GM06990 (cell line): ENCODE measurements at regions not wholly inside any gene's neighbourhood (a gene's known extent, or its start where the extent isn't known, plus 50 kb on each side); places are given as distances from the start of the nearest gene placed in this dataset.
A peak's percentile ranks its signal among the peaks of the same experiment; 100 is the strongest.

ENCODE experiments used
- DNase-seq: peaks from one replicate; pipeline ENCODE4 v3.0.0-alpha.2; 2011; ENCODE audit not compliant: insufficient read length; ENCODE audit errors: extremely low read depth
- H3K27me3 ChIP-seq: replicated peaks from 2 replicates; pipeline ENCODE4 v1.6.0; 2011; ENCODE audit warnings: low read length; ENCODE audit not compliant: control insufficient read depth, insufficient read depth
- H3K36me3 ChIP-seq: 2 replicates; pipeline ENCODE4 v1.5.1; 2011; ENCODE audit warnings: low read length; ENCODE audit not compliant: control insufficient read depth, insufficient read depth
- H3K4me3 ChIP-seq: replicated peaks from 2 replicates; pipeline ENCODE4 v1.5.1; 2011; ENCODE audit warnings: low read depth, mild to moderate bottlenecking, control low read depth, low read length
- TF ChIP-seq, protein P1 (sequence below): IDR thresholded peaks from 2 replicates; pipeline ENCODE4 v1.5.1; 2011; ENCODE audit warnings: low read length, control low read depth, mild to moderate bottlenecking, inconsistent platforms; ENCODE audit not compliant: insufficient read depth, poor library complexity, severe bottlenecking

DNA sequence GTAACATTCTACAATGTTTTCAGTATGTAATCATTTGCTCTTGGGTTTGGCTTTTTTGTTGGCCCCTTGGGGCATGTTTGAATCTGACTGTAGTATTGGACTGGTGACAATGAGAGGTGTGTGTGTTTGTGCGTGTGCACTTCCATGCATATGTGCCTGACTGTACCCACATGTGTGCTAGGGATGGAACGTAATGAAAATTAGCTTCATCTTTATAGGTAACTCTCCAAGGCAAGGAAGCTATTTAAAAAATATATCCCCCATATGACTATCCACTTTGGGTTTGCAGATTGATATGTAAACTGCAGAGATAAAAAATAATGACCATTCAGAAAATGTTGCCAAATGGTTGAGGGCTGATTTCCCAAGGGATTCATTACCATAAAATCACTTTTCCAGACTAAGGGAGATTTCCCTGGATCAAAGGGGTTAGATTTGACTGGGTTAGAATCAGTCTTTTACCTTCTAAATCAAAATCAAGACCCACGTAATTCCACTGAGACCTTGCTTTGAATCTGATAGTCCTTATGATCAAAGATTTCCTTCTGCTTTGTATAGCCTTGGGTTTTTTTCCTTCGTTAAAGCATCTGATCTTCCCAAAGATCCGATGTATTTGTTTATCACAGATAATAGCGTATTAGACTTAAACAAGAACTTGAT is 189.7 kb downstream of the CENPF start:
- H3K36me3 ChIP-seq: no peaks in the 10 kb centered on the region
- no peak for DNase-seq
- no peaks in the 10 kb centered on the region for H3K27me3 ChIP-seq
- TF ChIP-seq, protein P1, sequence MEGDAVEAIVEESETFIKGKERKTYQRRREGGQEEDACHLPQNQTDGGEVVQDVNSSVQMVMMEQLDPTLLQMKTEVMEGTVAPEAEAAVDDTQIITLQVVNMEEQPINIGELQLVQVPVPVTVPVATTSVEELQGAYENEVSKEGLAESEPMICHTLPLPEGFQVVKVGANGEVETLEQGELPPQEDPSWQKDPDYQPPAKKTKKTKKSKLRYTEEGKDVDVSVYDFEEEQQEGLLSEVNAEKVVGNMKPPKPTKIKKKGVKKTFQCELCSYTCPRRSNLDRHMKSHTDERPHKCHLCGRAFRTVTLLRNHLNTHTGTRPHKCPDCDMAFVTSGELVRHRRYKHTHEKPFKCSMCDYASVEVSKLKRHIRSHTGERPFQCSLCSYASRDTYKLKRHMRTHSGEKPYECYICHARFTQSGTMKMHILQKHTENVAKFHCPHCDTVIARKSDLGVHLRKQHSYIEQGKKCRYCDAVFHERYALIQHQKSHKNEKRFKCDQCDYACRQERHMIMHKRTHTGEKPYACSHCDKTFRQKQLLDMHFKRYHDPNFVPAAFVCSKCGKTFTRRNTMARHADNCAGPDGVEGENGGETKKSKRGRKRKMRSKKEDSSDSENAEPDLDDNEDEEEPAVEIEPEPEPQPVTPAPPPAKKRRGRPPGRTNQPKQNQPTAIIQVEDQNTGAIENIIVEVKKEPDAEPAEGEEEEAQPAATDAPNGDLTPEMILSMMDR: no peak
- no peak overlapping the region for H3K4me3 ChIP-seq

- no peak for DNase-seq
- Histone ChIP-seq H3K4me3 (no peak overlapping the region), H3K36me3 (no peaks in the 10 kb centered on the region), H3K27me3 (no peaks in the 10 kb centered on the region)
- TF ChIP-seq, protein P1: no peak
Measured at GRCh38 chr1:214793708-214794107, 190.7 kb downstream of the CENPF start.

DNA sequence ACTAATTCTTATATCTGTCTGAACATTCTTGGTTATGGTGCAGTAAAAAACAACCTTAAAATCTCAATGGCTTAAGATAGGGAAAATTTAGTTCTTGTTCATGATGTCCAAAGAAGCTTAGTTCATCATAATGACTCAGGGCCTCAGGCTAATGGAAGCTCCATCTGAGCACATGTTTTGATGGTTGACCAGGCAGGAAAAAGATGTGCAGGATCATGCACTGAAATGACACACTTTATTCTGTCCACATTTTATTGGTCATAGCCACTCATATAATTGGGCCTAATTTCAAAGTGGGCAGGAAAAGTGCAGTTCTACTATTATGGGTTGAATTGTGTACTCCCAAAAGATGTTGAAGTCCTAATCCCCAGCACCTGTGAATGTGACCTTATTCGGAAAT is 198.2 kb downstream of the CENPF start:
- Histone ChIP-seq H3K36me3 (no peaks in the 10 kb centered on the region), H3K4me3 (no peak overlapping the region), H3K27me3 (no peaks in the 10 kb centered on the region)
- TF ChIP-seq, protein P1: no peak
- DNase-seq: no peak

- DNase-seq: no peak
- Histone ChIP-seq H3K36me3 (no peaks in the 10 kb centered on the region), H3K4me3 (no peak overlapping the region), H3K27me3 (no peaks in the 10 kb centered on the region)
- TF ChIP-seq, protein P1: peak; percentile 25
Measured at GRCh38 chr1:214808845-214809460, 206.0 kb downstream of the CENPF start.

- Histone ChIP-seq H3K4me3 (no peak overlapping the region), H3K27me3 (no peaks in the 10 kb centered on the region), H3K36me3 (no peaks in the 10 kb centered on the region)
- TF ChIP-seq, protein P1: no peak
- no peak for DNase-seq
Measured at GRCh38 chr1:214816603-214817002, 213.6 kb downstream of the CENPF start.
